A673 (cell line): ENCODE measurements at regions not wholly inside any gene's neighbourhood (a gene's known extent, or its start where the extent isn't known, plus 50 kb on each side); places are given as distances from the start of the nearest gene placed in this dataset.

Experiments
- BruUV-seq: library from RNA; stranded (reverse); fragments of 400-500 nt; replicated peaks from 2 replicates; lab custom pipeline; 2021; lab: Mats Ljungman, UMichigan
- CTCF ChIA-PET: fragments of 300-600 bp; sonication (Branson Sonifier 250); formaldehyde crosslinking; loops from one replicate; lab custom pipeline; 2022; ENCODE audit warnings: antibody characterized with exemption; lab: Charles Lee
- POLR2A ChIA-PET: fragments of 300-600 bp; sonication (Branson Sonifier 250); formaldehyde crosslinking; loops from one replicate; lab custom pipeline; 2022; ENCODE audit warnings: antibody characterized with exemption; ENCODE audit not compliant: low non-redundant PET; lab: Charles Lee
- DNase-seq: peaks from one replicate; pipeline ENCODE4 v3.0.0-alpha.2; 2015; ENCODE audit warnings: low spot score
- H3K27ac ChIP-seq: fragments of 200-600 bp; sonication (generic); 2 replicates; pipeline ENCODE4 v1.5.1; 2016; ENCODE audit warnings: mixed run types, low read depth, mild to moderate bottlenecking, mixed read lengths, antibody characterized with exemption, low read length; ENCODE audit not compliant: poor library complexity, severe bottlenecking
- H3K27me3 ChIP-seq: fragments of 200-600 bp; sonication (generic); replicated peaks from 2 replicates; pipeline ENCODE4 v1.6.1; 2017; ENCODE audit warnings: mixed run types, low read depth, mild to moderate bottlenecking, mixed read lengths, antibody characterized with exemption, low read length; ENCODE audit not compliant: insufficient read depth, poor library complexity
- H3K36me3 ChIP-seq: fragments of 200-600 bp; sonication (generic); 2 replicates; pipeline ENCODE4 v1.6.1; 2016; ENCODE audit warnings: mixed run types, mild to moderate bottlenecking, mixed read lengths, antibody characterized with exemption, low read length; ENCODE audit not compliant: insufficient read depth, poor library complexity, severe bottlenecking
- H3K4me1 ChIP-seq: fragments of 200-600 bp; sonication (generic); 2 replicates; pipeline ENCODE4 v1.6.1; 2017; ENCODE audit warnings: mixed run types, mild to moderate bottlenecking, mixed read lengths, antibody characterized with exemption, low read length; ENCODE audit not compliant: insufficient read depth, poor library complexity, severe bottlenecking
- H3K4me3 ChIP-seq: fragments of 200-600 bp; sonication (generic); 2 replicates; pipeline ENCODE4 v1.5.1; 2016; ENCODE audit warnings: low read depth, mixed run types, mild to moderate bottlenecking, mixed read lengths, low read length; ENCODE audit not compliant: poor library complexity, severe bottlenecking
- H3K9me3 ChIP-seq: fragments of 200-600 bp; sonication (generic); 2 replicates; pipeline ENCODE4 v1.6.1; 2016; ENCODE audit warnings: mixed run types, low read depth, mild to moderate bottlenecking, mixed read lengths, antibody characterized with exemption, low read length; ENCODE audit not compliant: poor library complexity, severe bottlenecking
- EZH2 ChIP-seq: fragments of 200-600 bp; sonication (generic); IDR thresholded peaks from 2 replicates; pipeline ENCODE4 v1.6.1; 2017; ENCODE audit warnings: borderline replicate concordance, low read depth, mild to moderate bottlenecking, mixed read lengths, antibody characterized with exemption, low read length; ENCODE audit not compliant: poor library complexity, severe bottlenecking
- intact Hi-C: fragments of 100-400 bp; cut with micrococcal nuclease; formaldehyde crosslinking; loops from one replicate; pipeline ENCODE4 v1.10.0; 2022; ENCODE audit not compliant: unreplicated experiment
- TF ChIP-seq, protein P1 (sequence below): fragments of 300-800, 200-600 bp; sonication (generic); conservative IDR thresholded peaks from 2 replicates; pipeline ENCODE4 v1.5.1; 2017; ENCODE audit warnings: low read depth, mild to moderate bottlenecking, antibody characterized with exemption, low read length, moderate library complexity, mixed read lengths

DNA sequence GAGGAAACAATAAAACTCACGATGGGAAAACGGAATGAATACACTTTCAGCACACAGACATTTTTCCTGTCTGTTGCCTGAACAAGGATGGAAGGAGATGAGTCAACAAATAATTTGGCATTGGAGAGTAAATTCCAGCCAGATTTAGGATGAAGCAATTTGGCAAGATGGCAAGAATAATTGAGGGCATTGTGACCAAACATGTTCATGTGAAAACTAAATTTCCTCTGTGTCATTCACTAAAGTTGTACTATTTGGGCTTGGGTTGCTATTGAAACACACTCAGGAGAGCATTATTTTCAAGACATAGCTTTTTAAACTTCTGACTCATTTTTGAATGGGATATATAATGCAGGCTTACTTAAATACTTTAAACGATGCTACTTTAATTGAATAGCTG is 1614.4 kb downstream of the PCDH19 start:
- H3K4me1 ChIP-seq: no peaks in the 10 kb centered on the region
- H3K27me3 ChIP-seq: no peaks in the 10 kb centered on the region
- intact Hi-C loops: no loop called here
- no TSS peak for BruUV-seq
- TF ChIP-seq EZH2: no peak
- TF ChIP-seq, protein P1, sequence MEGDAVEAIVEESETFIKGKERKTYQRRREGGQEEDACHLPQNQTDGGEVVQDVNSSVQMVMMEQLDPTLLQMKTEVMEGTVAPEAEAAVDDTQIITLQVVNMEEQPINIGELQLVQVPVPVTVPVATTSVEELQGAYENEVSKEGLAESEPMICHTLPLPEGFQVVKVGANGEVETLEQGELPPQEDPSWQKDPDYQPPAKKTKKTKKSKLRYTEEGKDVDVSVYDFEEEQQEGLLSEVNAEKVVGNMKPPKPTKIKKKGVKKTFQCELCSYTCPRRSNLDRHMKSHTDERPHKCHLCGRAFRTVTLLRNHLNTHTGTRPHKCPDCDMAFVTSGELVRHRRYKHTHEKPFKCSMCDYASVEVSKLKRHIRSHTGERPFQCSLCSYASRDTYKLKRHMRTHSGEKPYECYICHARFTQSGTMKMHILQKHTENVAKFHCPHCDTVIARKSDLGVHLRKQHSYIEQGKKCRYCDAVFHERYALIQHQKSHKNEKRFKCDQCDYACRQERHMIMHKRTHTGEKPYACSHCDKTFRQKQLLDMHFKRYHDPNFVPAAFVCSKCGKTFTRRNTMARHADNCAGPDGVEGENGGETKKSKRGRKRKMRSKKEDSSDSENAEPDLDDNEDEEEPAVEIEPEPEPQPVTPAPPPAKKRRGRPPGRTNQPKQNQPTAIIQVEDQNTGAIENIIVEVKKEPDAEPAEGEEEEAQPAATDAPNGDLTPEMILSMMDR: no peak
- no peak overlapping the region for H3K27ac ChIP-seq
- peak; percentile 32 for DNase-seq
- ChIA-PET CTCF (no interaction called here), POLR2A (interaction anchor here (0.7 kb wide), 1 partner anchor 16 kb away, joined by 3 read pairs; no protein-coding TSS in a partner anchor)
- H3K36me3 ChIP-seq: no peaks in the 10 kb centered on the region
- H3K4me3 ChIP-seq: no peak overlapping the region
- no peaks in the 10 kb centered on the region for H3K9me3 ChIP-seq

DNA sequence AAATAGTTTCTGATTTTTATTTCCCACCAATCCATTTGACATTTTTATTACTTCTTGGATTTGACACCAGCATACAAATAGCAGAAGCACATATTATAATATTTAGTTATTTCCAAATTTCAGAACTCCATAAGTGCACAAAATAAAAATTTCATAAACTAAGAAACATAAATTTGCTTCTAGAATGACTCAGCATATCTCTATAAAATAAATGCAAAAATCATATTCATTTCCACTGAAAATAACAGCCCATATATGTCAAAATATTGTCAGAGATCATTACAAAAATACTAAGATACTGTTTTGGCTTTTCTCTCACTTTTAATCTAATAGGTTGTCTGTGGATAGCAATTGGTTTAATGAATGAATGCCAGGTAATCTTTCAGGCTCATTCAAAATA is 1654.2 kb downstream of the PCDH19 start:
- CTCF ChIA-PET: no interaction called here
- no peak for TF ChIP-seq EZH2
- TF ChIP-seq, protein P1: no peak
- intact Hi-C loops: no loop called here
- no peaks in the 10 kb centered on the region for H3K4me1 ChIP-seq
- no peaks in the 10 kb centered on the region for H3K36me3 ChIP-seq
- peaks cover 3% of the 10 kb centered on the region for H3K9me3 ChIP-seq
- no peak for DNase-seq
- H3K27me3 ChIP-seq: no peaks in the 10 kb centered on the region
- H3K4me3 ChIP-seq: no peak overlapping the region
- POLR2A ChIA-PET: no interaction called here
- H3K27ac ChIP-seq: no peak overlapping the region
- no TSS peak for BruUV-seq

DNA sequence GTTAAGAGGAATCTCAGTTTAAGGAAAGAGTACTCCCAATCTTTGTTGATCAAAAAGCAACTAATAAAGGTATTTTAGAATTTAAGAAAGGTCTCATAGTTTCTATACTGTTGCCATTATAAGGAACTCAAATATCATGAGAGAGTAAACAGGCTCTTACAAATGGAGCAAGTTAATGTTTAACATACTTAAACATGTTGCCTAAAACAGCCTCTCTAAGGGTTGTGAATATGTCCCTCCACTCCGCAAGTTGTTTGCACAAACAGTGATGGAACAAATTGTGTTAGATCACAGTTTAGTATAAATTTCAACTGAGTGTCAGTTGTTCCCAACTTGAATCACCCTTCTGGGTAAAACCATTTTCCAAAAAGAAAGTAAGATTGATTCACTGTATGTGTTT is 1678.3 kb downstream of the PCDH19 start:
- POLR2A ChIA-PET: no interaction called here
- DNase-seq: no peak
- Histone ChIP-seq H3K27me3 (no peaks in the 10 kb centered on the region), H3K27ac (no peak overlapping the region), H3K4me3 (no peak overlapping the region), H3K36me3 (no peaks in the 10 kb centered on the region), H3K9me3 (no peaks in the 10 kb centered on the region), H3K4me1 (no peaks in the 10 kb centered on the region)
- CTCF ChIA-PET: no interaction called here
- TF ChIP-seq, protein P1: no peak
- TF ChIP-seq EZH2: no peak
- BruUV-seq: no TSS peak
- intact Hi-C loops: no loop called here
